HepG2 (cell line): ENCODE measurements at regions not wholly inside any gene's neighbourhood (a gene's known extent, or its start where the extent isn't known, plus 50 kb on each side); places are given as distances from the start of the nearest gene placed in this dataset.
"Not testable (repeated sequence)": the region's sequence is repeated elsewhere in the genome, so short reads cannot be mapped to it uniquely, and the experiment has no call there.

Experiments used
- ATAC-seq: fragments of 200-7000 bp; cut with Tn5 transposase; 3 replicates; pipeline ENCODE4 v1.9.1; 2020; ENCODE audit warnings: mild to moderate bottlenecking, moderate library complexity
- BruUV-seq: library from RNA; stranded (reverse); fragments of 400-500 nt; replicated peaks from 2 replicates; lab custom pipeline; 2021; lab: Mats Ljungman, UMichigan
- CTCF ChIA-PET: fragments of 300-600 bp; formaldehyde crosslinking; extraction: SDS; loops from one replicate; lab custom pipeline; 2021; ENCODE audit warnings: low total read pairs, inconsistent platforms, low intra/inter-chr PET ratio; lab: Yijun Ruan, JAX
- POLR2A ChIA-PET: fragments of 350-600 bp; sonication (Branson Sonifier 250); formaldehyde crosslinking; loops from one replicate; lab custom pipeline; 2020; ENCODE audit warnings: antibody characterized with exemption, inconsistent platforms; lab: Yijun Ruan, JAX
- DNase-seq: peaks from one replicate; pipeline ENCODE4 v3.0.0-alpha.2; 2015; ENCODE audit warnings: low spot score
- FAIRE-seq: peaks from 3 replicates; lab custom pipeline; 2011; peaks lifted over from hg19 to GRCh38; lab: Jason Lieb, UNC
- H2AFZ ChIP-seq: one replicate; pipeline ENCODE4 v1.6.1; 2011; ENCODE audit warnings: low read length, inconsistent platforms
- H3K27ac ChIP-seq: fragments of 300-600 bp; 3 replicates; pipeline ENCODE4 v1.8.0; 2011; ENCODE audit warnings: mixed run types, mild to moderate bottlenecking, mixed read lengths, low read length, inconsistent platforms; ENCODE audit not compliant: insufficient read depth; ENCODE audit errors: extremely low read length
- H3K27me3 ChIP-seq, 2 experiments: fragments of 200-600 bp in 1 of 2; 2 replicates in 1 of 2; 3 replicates in 1 of 2; pipeline versions ENCODE4 v1.6.0 to v1.8.0; 2011; ENCODE audit warnings: low read length in 2 of 2, mild to moderate bottlenecking in 2 of 2, moderate library complexity in 2 of 2, inconsistent platforms in 1 of 2; ENCODE audit not compliant: insufficient read depth in 2 of 2, control insufficient read depth in 1 of 2
- H3K36me3 ChIP-seq, 2 experiments: fragments of 200-600 bp in 1 of 2; replicated peaks in 1 of 2; 2 replicates in 1 of 2; 3 replicates in 1 of 2; pipeline versions ENCODE4 v1.5.1 to v1.8.0; 2011; ENCODE audit warnings: low read length in 2 of 2, inconsistent platforms in 1 of 2; ENCODE audit not compliant: insufficient read depth in 2 of 2, control insufficient read depth in 1 of 2
- H3K4me1 ChIP-seq: 2 replicates; pipeline ENCODE4 v1.5.1; 2012; ENCODE audit warnings: low read length, inconsistent platforms; ENCODE audit not compliant: insufficient read depth
- H3K4me2 ChIP-seq: 2 replicates; pipeline ENCODE4 v1.6.0; 2011; ENCODE audit warnings: low read depth, low read length, inconsistent platforms
- H3K4me3 ChIP-seq, 3 experiments: fragments of 200-600 bp in 1 of 3; sonication (generic), shearing (Covaris generic) in 1 of 3; replicated peaks in 1 of 3; 2 replicates each; pipeline ENCODE4 v1.5.1; 2011 to 2016; ENCODE audit warnings: low read length in 3 of 3, inconsistent platforms in 2 of 3, low read depth in 2 of 3, mild to moderate bottlenecking in 2 of 3, control low read depth in 1 of 3, mixed read lengths in 1 of 3; ENCODE audit not compliant: insufficient read depth in 1 of 3
- H3K79me2 ChIP-seq: one replicate; pipeline ENCODE4 v1.6.1; 2011; ENCODE audit warnings: low read length, inconsistent platforms; ENCODE audit not compliant: insufficient read depth
- H3K9ac ChIP-seq: 2 replicates; pipeline ENCODE4 v1.6.0; 2011; ENCODE audit warnings: mild to moderate bottlenecking, low read depth, low read length, inconsistent platforms; ENCODE audit not compliant: insufficient read depth
- H3K9me3 ChIP-seq: 2 replicates; pipeline ENCODE4 v1.5.1; 2012; ENCODE audit warnings: mild to moderate bottlenecking, low read length
- H4K20me1 ChIP-seq: 2 replicates; pipeline ENCODE4 v1.6.0; 2011; ENCODE audit warnings: inconsistent platforms, mild to moderate bottlenecking, low read length, moderate library complexity; ENCODE audit not compliant: insufficient read depth
- HMGA1 ChIP-seq: sonication (generic); formaldehyde crosslinking; conservative IDR thresholded peaks from 2 replicates; pipeline ENCODE4 v1.4.0; 2020; ENCODE audit warnings: missing genetic modification reagents
- KAT7 ChIP-seq: IDR thresholded peaks from 2 replicates; pipeline ENCODE4 v1.6.1; 2018; ENCODE audit warnings: borderline replicate concordance, missing compliant biosample characterization
- SKI ChIP-seq: fragments of 450-650 bp; IDR thresholded peaks from one replicate; pipeline ENCODE4 v1.6.1; 2018; ENCODE audit warnings: mild to moderate bottlenecking; ENCODE audit not compliant: partially characterized antibody
- ZFYVE20 ChIP-seq: sonication (generic); formaldehyde crosslinking; IDR thresholded peaks from 2 replicates; pipeline ENCODE4 v1.8.0; 2023; ENCODE audit warnings: low read depth, mild to moderate bottlenecking, moderate library complexity, missing genetic modification reagents, borderline replicate concordance
- ZNF737 ChIP-seq: sonication (generic); formaldehyde crosslinking; IDR thresholded peaks from 2 replicates; pipeline ENCODE4 v1.5.0; 2020; ENCODE audit warnings: missing genetic modification reagents, mild to moderate bottlenecking, borderline replicate concordance
- WGBS: methylation state at CpG from one replicate; pipeline ENCODE4 v1.1.6; 2017; ENCODE audit warnings: low lambda C conversion rate; 5-methylcytosine and 5-hydroxymethylcytosine counted together
- in situ Hi-C: cut with HindIII; loops from 2 replicates; pipeline ENCODE4 v1.10.0; 2017; ENCODE audit warnings: low pct_unique_long_range_greater_than_20kb; ENCODE audit not compliant: extremely low pct_ligation_motif_present
- intact Hi-C: fragments of 100-400 bp; cut with micrococcal nuclease; formaldehyde crosslinking; loops from one replicate; pipeline ENCODE4 v1.10.0; 2022; ENCODE audit not compliant: unreplicated experiment
- TF ChIP-seq, protein P1 (sequence below): fragments of 450-650 bp; IDR thresholded peaks from 2 replicates; pipeline ENCODE4 v1.6.1; 2016
- TF ChIP-seq, protein P2 (sequence below), 2 experiments: sonication (generic) in 1 of 2; formaldehyde crosslinking in 1 of 2; IDR thresholded peaks; 2 replicates each; pipeline versions ENCODE4 v1.5.1 to v1.6.1; 2011 to 2020; ENCODE audit warnings: borderline replicate concordance in 1 of 2, low read depth in 1 of 2, low read length in 1 of 2, mild to moderate bottlenecking in 1 of 2, missing genetic modification reagents in 1 of 2, moderate library complexity in 1 of 2
- TF ChIP-seq, protein P3 (sequence below): IDR thresholded peaks from 2 replicates; pipeline ENCODE4 v1.6.1; 2016; ENCODE audit warnings: low read depth, missing genetic modification reagents, missing compliant biosample characterization

DNA sequence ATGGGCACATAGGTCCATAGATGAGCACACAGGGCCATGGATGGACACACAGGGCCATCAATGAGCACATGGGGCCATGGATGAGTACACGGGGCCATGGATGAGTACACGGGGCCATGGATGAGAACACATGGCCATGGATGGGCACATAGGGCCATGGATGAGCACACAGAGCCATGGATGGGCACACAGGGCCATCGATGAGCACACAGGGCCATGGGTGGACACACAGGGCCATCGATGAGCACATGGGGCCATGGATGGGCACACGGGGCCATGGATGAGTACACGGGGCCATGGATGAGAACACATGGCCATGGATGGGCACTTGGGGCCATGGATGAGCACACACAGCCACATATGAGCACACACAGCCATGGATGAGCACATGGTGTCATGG, 192.6 kb upstream of the HDAC4 start:
- BruUV-seq, result no TSS peak
- POLR2A ChIA-PET, result no interaction called here
- no peaks in the 10 kb centered on the region for H3K4me1 ChIP-seq
- TF ChIP-seq ZFYVE20 (CRISPR knock-in tag), result no peak
- no peak for TF ChIP-seq SKI
- no peak for TF ChIP-seq HMGA1 (CRISPR knock-in tag)
- TF ChIP-seq ZNF737 (CRISPR knock-in tag), result no peak
- TF ChIP-seq, protein P1, sequence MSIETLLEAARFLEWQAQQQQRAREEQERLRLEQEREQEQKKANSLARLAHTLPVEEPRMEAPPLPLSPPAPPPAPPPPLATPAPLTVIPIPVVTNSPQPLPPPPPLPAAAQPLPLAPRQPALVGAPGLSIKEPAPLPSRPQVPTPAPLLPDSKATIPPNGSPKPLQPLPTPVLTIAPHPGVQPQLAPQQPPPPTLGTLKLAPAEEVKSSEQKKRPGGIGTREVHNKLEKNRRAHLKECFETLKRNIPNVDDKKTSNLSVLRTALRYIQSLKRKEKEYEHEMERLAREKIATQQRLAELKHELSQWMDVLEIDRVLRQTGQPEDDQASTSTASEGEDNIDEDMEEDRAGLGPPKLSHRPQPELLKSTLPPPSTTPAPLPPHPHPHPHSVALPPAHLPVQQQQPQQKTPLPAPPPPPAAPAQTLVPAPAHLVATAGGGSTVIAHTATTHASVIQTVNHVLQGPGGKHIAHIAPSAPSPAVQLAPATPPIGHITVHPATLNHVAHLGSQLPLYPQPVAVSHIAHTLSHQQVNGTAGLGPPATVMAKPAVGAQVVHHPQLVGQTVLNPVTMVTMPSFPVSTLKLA, result peak; percentile 95
- TF ChIP-seq, protein P2, sequence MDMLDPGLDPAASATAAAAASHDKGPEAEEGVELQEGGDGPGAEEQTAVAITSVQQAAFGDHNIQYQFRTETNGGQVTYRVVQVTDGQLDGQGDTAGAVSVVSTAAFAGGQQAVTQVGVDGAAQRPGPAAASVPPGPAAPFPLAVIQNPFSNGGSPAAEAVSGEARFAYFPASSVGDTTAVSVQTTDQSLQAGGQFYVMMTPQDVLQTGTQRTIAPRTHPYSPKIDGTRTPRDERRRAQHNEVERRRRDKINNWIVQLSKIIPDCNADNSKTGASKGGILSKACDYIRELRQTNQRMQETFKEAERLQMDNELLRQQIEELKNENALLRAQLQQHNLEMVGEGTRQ (IDR thresholded peaks at IDR 0.05; ENCODE audit: low read depth, low read length), result no peak
- TF ChIP-seq, protein P2 (CRISPR knock-in tag; IDR thresholded peaks at IDR 0.05; ENCODE audit: borderline replicate concordance), result no peak
- no peak for TF ChIP-seq KAT7 (CRISPR knock-in tag)
- TF ChIP-seq, protein P3, sequence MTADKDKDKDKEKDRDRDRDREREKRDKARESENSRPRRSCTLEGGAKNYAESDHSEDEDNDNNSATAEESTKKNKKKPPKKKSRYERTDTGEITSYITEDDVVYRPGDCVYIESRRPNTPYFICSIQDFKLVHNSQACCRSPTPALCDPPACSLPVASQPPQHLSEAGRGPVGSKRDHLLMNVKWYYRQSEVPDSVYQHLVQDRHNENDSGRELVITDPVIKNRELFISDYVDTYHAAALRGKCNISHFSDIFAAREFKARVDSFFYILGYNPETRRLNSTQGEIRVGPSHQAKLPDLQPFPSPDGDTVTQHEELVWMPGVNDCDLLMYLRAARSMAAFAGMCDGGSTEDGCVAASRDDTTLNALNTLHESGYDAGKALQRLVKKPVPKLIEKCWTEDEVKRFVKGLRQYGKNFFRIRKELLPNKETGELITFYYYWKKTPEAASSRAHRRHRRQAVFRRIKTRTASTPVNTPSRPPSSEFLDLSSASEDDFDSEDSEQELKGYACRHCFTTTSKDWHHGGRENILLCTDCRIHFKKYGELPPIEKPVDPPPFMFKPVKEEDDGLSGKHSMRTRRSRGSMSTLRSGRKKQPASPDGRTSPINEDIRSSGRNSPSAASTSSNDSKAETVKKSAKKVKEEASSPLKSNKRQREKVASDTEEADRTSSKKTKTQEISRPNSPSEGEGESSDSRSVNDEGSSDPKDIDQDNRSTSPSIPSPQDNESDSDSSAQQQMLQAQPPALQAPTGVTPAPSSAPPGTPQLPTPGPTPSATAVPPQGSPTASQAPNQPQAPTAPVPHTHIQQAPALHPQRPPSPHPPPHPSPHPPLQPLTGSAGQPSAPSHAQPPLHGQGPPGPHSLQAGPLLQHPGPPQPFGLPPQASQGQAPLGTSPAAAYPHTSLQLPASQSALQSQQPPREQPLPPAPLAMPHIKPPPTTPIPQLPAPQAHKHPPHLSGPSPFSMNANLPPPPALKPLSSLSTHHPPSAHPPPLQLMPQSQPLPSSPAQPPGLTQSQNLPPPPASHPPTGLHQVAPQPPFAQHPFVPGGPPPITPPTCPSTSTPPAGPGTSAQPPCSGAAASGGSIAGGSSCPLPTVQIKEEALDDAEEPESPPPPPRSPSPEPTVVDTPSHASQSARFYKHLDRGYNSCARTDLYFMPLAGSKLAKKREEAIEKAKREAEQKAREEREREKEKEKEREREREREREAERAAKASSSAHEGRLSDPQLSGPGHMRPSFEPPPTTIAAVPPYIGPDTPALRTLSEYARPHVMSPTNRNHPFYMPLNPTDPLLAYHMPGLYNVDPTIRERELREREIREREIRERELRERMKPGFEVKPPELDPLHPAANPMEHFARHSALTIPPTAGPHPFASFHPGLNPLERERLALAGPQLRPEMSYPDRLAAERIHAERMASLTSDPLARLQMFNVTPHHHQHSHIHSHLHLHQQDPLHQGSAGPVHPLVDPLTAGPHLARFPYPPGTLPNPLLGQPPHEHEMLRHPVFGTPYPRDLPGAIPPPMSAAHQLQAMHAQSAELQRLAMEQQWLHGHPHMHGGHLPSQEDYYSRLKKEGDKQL, result no peak
- TF ChIP-seq, all 625 proteins: peak for 1
- Histone ChIP-seq H3K9ac (no peak overlapping the region), H3K4me3 (no peak overlapping the region), H3K4me2 (no peak overlapping the region), H2AFZ (no peak overlapping the region), H3K36me3 (no peaks in the 10 kb centered on the region), H3K27ac (no peak overlapping the region), H3K27me3 (peaks cover 4 to 40% of the 10 kb centered on the region in 2 experiments), H3K79me2 (no peaks in the 10 kb centered on the region), H3K9me3 (peaks cover 19% of the 10 kb centered on the region), H4K20me1 (no peaks in the 10 kb centered on the region)
- FAIRE-seq (no peak), ATAC-seq (no peak), DNase-seq (no peak)
- CTCF ChIA-PET, result no interaction called here
- in situ Hi-C loops, result no loop called here
- intact Hi-C loops, result no loop called here
- 24% methylated on average over 4 of the region's 6 CpGs for WGBS

- CTCF ChIA-PET, DNase-seq, in situ Hi-C loops, H4K20me1 ChIP-seq, FAIRE-seq, BruUV-seq, H3K36me3 ChIP-seq, ATAC-seq, H3K4me2 ChIP-seq, H3K4me3 ChIP-seq, intact Hi-C loops, POLR2A ChIA-PET, H3K79me2 ChIP-seq, H3K27ac ChIP-seq, H2AFZ ChIP-seq, H3K9ac ChIP-seq, H3K4me1 ChIP-seq: not testable (repeated sequence)
- 28% methylated on average over 12 of the region's 16 CpGs for WGBS
- Histone ChIP-seq H3K27me3 (peaks cover 5 to 40% of the 10 kb centered on the region in 2 experiments), H3K9me3 (peaks cover 19% of the 10 kb centered on the region)
Observed at GRCh38 chr2:239592629-239593290, 191.9 kb upstream of the HDAC4 start.
